Neuronal stem cell (in vitro differentiated cells): ENCODE measurements at regions not wholly inside any gene's neighbourhood (a gene's known extent, or its start where the extent isn't known, plus 50 kb on each side); places are given as distances from the start of the nearest gene placed in this dataset.

Experiments
- DNase-seq: peaks from one replicate; pipeline ENCODE4 v3.0.0-alpha.2; 2013; ENCODE audit warnings: low spot score
- H2AFZ ChIP-seq: one replicate; pipeline ENCODE4 v1.6.1; 2013; ENCODE audit warnings: mild to moderate bottlenecking, low read length, inconsistent platforms
- H2AK5ac ChIP-seq: 2 replicates; pipeline ENCODE4 v1.6.1; 2013; ENCODE audit warnings: low read depth, mild to moderate bottlenecking, inconsistent platforms, low read length, moderate library complexity, mixed read lengths
- H2BK120ac ChIP-seq: 2 replicates; pipeline ENCODE4 v1.6.1; 2013; ENCODE audit warnings: low read depth, mild to moderate bottlenecking, inconsistent platforms, low read length, moderate library complexity, mixed read lengths
- H2BK12ac ChIP-seq: one replicate; pipeline ENCODE4 v1.6.1; 2013; ENCODE audit warnings: low read length, inconsistent platforms
- H2BK15ac ChIP-seq: 2 replicates; pipeline ENCODE4 v1.6.1; 2013; ENCODE audit warnings: mild to moderate bottlenecking, low read length, inconsistent platforms, mixed read lengths
- H2BK5ac ChIP-seq: one replicate; pipeline ENCODE4 v1.6.1; 2013; ENCODE audit warnings: inconsistent platforms, mild to moderate bottlenecking, low read length, moderate library complexity
- H3K14ac ChIP-seq: one replicate; pipeline ENCODE4 v1.6.1; 2013; ENCODE audit warnings: low read length, inconsistent platforms
- H3K18ac ChIP-seq: 2 replicates; pipeline ENCODE4 v1.6.1; 2013; ENCODE audit warnings: low read length, inconsistent platforms
- H3K23ac ChIP-seq: 2 replicates; pipeline ENCODE4 v1.6.1; 2013; ENCODE audit warnings: low read depth, mild to moderate bottlenecking, mixed read lengths, low read length, inconsistent platforms; ENCODE audit not compliant: poor library complexity
- H3K27ac ChIP-seq: replicated peaks from 3 replicates; pipeline ENCODE4 v1.5.1; 2013; ENCODE audit warnings: low read length, inconsistent platforms
- H3K27me3 ChIP-seq, 3 experiments: 2 replicates each; pipeline ENCODE4 v1.6.1; 2013; ENCODE audit warnings: low read length in 3 of 3, mild to moderate bottlenecking in 2 of 3, inconsistent platforms in 1 of 3, low read depth in 1 of 3, mixed read lengths in 1 of 3, moderate library complexity in 1 of 3; ENCODE audit not compliant: control insufficient read depth in 3 of 3, insufficient read depth in 3 of 3
- H3K36me3 ChIP-seq, 2 donors: replicated peaks in 1 of 2; 2 replicates each; pipeline ENCODE4 v1.6.1; 2013; ENCODE audit warnings: low read length in 2 of 2; ENCODE audit not compliant: control insufficient read depth in 2 of 2, insufficient read depth in 2 of 2
- H3K4ac ChIP-seq: 2 replicates; pipeline ENCODE4 v1.6.1; 2013; ENCODE audit warnings: inconsistent platforms, mild to moderate bottlenecking, low read length, moderate library complexity
- H3K4me1 ChIP-seq, 2 donors: 1 replicate in 1 of 2; 2 replicates in 1 of 2; pipeline ENCODE4 v1.6.1; 2013; ENCODE audit warnings: low read length in 2 of 2, low read depth in 1 of 2; ENCODE audit not compliant: control insufficient read depth in 2 of 2, insufficient read depth in 1 of 2
- H3K4me2 ChIP-seq: one replicate; pipeline ENCODE4 v1.6.1; 2013; ENCODE audit warnings: mild to moderate bottlenecking, low read length, inconsistent platforms; ENCODE audit not compliant: insufficient read depth, poor library complexity, severe bottlenecking
- H3K4me3 ChIP-seq, 2 donors: 2 replicates each; pipeline ENCODE4 v1.5.1; 2013; ENCODE audit warnings: low read length in 2 of 2, mild to moderate bottlenecking in 2 of 2, inconsistent platforms in 1 of 2, moderate library complexity in 1 of 2
- H3K79me1 ChIP-seq: one replicate; pipeline ENCODE4 v1.6.1; 2013; ENCODE audit warnings: low read depth, mild to moderate bottlenecking, inconsistent platforms, low read length, moderate library complexity
- H3K9ac ChIP-seq: one replicate; pipeline ENCODE4 v1.6.1; 2013; ENCODE audit warnings: mild to moderate bottlenecking, low read depth, low read length, inconsistent platforms; ENCODE audit not compliant: poor library complexity
- H3K9me3 ChIP-seq, 2 donors: replicated peaks in 1 of 2; 2 replicates each; pipeline versions ENCODE3 to v1.6.1; 2013; ENCODE audit warnings: low read length in 2 of 2, mild to moderate bottlenecking in 2 of 2, inconsistent platforms in 1 of 2, low read depth in 1 of 2, mixed read lengths in 1 of 2, moderate library complexity in 1 of 2; ENCODE audit not compliant: control insufficient read depth in 2 of 2, insufficient read depth in 1 of 2
- H4K8ac ChIP-seq: one replicate; pipeline ENCODE4 v1.6.1; 2013; ENCODE audit warnings: low read depth, mild to moderate bottlenecking, inconsistent platforms, low read length, moderate library complexity
- H4K91ac ChIP-seq: one replicate; pipeline ENCODE4 v1.6.1; 2013; ENCODE audit warnings: low read length, low read depth, mild to moderate bottlenecking, inconsistent platforms; ENCODE audit not compliant: poor library complexity
- WGBS, 2 donors: extraction: QIAGEN DNeasy Blood & Tissue Kit; methylation state at CpG; one replicate each; pipeline ENCODE4 v1.1.7; 2013; ENCODE audit warnings: missing lambda C conversion rate in 2 of 2, mixed read lengths in 1 of 2; ENCODE audit not compliant: insufficient read length in 2 of 2, insufficient replicate concordance in 1 of 2; ENCODE audit errors: extremely low coverage in 2 of 2; 5-methylcytosine and 5-hydroxymethylcytosine counted together

- no peak overlapping the region for H2AK5ac ChIP-seq
Observed at GRCh38 chr9:75544815-75545214, 345.7 kb upstream of the PCSK5 start.

GRCh38 chr9:75545287-75545686 lies 345.2 kb upstream of the PCSK5 start:
- Histone ChIP-seq H3K23ac (no peak overlapping the region), H3K9ac (no peak overlapping the region), H3K14ac (no peak overlapping the region), H3K27me3 (no peaks in the 10 kb centered on the region), H4K91ac (no peak overlapping the region), H3K4me3 (no peak overlapping the region), H3K4ac (no peak overlapping the region), H3K4me1 (no peaks in the 10 kb centered on the region), H2BK12ac (no peak overlapping the region), H3K36me3 (no peaks in the 10 kb centered on the region), H2BK5ac (no peak overlapping the region), H3K27ac (no peak overlapping the region), H3K9me3 (no peaks in the 10 kb centered on the region), H2AK5ac (no peak overlapping the region), H3K79me1 (no peaks in the 10 kb centered on the region), H2BK15ac (no peak overlapping the region), H4K8ac (no peak overlapping the region), H2AFZ (no peak overlapping the region), H3K18ac (no peak overlapping the region), H3K4me2 (no peak overlapping the region), H2BK120ac (no peak overlapping the region)
- no peak for DNase-seq
- WGBS, 2 donors, result no CpG with 5 or more reads among the region's 3 CpGs

More at GRCh38 chr9:75544815-75545214, 345.7 kb upstream of the PCSK5 start:
- Histone ChIP-seq H3K27ac (no peak overlapping the region), H3K4me2 (no peak overlapping the region), H3K4me1 (no peaks in the 10 kb centered on the region), H3K4ac (no peak overlapping the region), H3K9ac (no peak overlapping the region), H3K23ac (no peak overlapping the region), H3K36me3 (no peaks in the 10 kb centered on the region), H2AFZ (no peak overlapping the region), H3K79me1 (no peaks in the 10 kb centered on the region), H4K91ac (no peak overlapping the region), H2BK12ac (no peak overlapping the region), H3K9me3 (no peaks in the 10 kb centered on the region), H4K8ac (no peak overlapping the region), H3K4me3 (no peak overlapping the region), H2BK120ac (no peak overlapping the region), H2BK5ac (no peak overlapping the region), H3K18ac (no peak overlapping the region), H3K27me3 (no peaks in the 10 kb centered on the region), H3K14ac (no peak overlapping the region), H2BK15ac (no peak overlapping the region)
- no peak for DNase-seq

- Histone ChIP-seq H3K27ac (no peak overlapping the region), H3K18ac (no peak overlapping the region), H2BK15ac (no peak overlapping the region), H2BK12ac (no peak overlapping the region), H3K36me3 (no peaks in the 10 kb centered on the region), H2BK5ac (no peak overlapping the region), H3K23ac (no peak overlapping the region), H3K9ac (no peak overlapping the region), H3K79me1 (no peaks in the 10 kb centered on the region), H3K4ac (no peak overlapping the region), H3K4me3 (no peak overlapping the region), H3K27me3 (no peaks in the 10 kb centered on the region), H3K4me2 (no peak overlapping the region), H2AK5ac (no peak overlapping the region), H2AFZ (no peak overlapping the region), H4K8ac (no peak overlapping the region), H3K4me1 (no peaks in the 10 kb centered on the region), H3K14ac (no peak overlapping the region), H2BK120ac (no peak overlapping the region), H4K91ac (no peak overlapping the region), H3K9me3 (no peaks in the 10 kb centered on the region)
- WGBS, 2 donors, result no CpG with 5 or more reads among the region's 2 CpGs
- DNase-seq, result no peak
Observed at GRCh38 chr9:75548871-75549270, 341.6 kb upstream of the PCSK5 start.

GRCh38 chr9:75551861-75552260 lies 338.6 kb upstream of the PCSK5 start:
- Histone ChIP-seq H3K79me1 (no peaks in the 10 kb centered on the region), H3K4me3 (no peak overlapping the region), H2AFZ (no peak overlapping the region), H3K9ac (no peak overlapping the region), H3K36me3 (no peaks in the 10 kb centered on the region), H3K9me3 (no peaks in the 10 kb centered on the region), H3K27ac (no peak overlapping the region), H2BK12ac (no peak overlapping the region), H2BK5ac (no peak overlapping the region), H3K27me3 (no peaks in the 10 kb centered on the region), H2BK120ac (no peak overlapping the region), H3K14ac (no peak overlapping the region), H3K18ac (no peak overlapping the region), H3K4me1 (no peaks in the 10 kb centered on the region), H2AK5ac (no peak overlapping the region), H4K91ac (no peak overlapping the region), H2BK15ac (no peak overlapping the region), H3K4ac (no peak overlapping the region), H3K23ac (no peak overlapping the region), H4K8ac (no peak overlapping the region), H3K4me2 (no peak overlapping the region)
- no peak for DNase-seq
- no CpG with 5 or more reads among the region's 1 CpG for WGBS, 2 donors
